ENCODE measurements at regions not wholly inside any gene's neighbourhood (a gene's known extent, or its start where the extent isn't known, plus 50 kb on each side); places are given as distances from the start of the nearest gene placed in this dataset.

- no peak for ATAC-seq (ENCODE audit: insufficient number of reproducible peaks, low FRiP score, low read depth)
- no peaks in the 10 kb centered on the region for H3K27me3 ChIP-seq (replicated peaks; ENCODE audit: insufficient read depth)
- DNase-seq (ENCODE audit: low spot score): no peak
- no peak overlapping the region for H3K4me3 ChIP-seq
- no peak overlapping the region for H3K27ac ChIP-seq
- TF ChIP-seq CTCF (IDR thresholded peaks at IDR 0.05): no peak
- no peaks in the 10 kb centered on the region for H3K9me3 ChIP-seq
- H3K4me1 ChIP-seq (ENCODE audit: control insufficient read depth in 1 of 2, low read depth in 2 of 2): peaks cover 0 to 27% of the 10 kb centered on the region in 2 donors
- H3K36me3 ChIP-seq: no peaks in the 10 kb centered on the region
Observed at GRCh38 chr2:19494241-19494640, 135.8 kb upstream of the OSR1 start.

DNA sequence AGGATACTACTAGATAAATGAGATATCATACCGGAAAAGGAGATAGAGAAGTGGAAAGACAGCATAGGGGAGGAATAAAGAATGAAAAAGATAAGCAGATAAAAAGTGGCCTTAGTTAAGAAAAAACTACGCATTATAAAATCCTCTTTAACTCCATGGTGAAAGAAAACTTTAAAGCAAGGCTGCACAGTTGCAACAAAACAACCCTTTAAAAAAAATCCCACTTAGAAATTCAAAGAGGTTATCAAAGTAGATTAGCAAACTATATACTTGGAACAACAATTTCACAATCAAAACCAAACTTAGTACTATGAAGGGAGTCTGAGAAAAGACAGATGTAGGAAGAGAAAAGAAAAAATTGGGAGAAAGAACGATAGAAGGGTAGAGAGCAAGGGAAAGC, 133.4 kb upstream of the OSR1 start:
- Histone ChIP-seq H3K36me3 (no peaks in the 10 kb centered on the region), H3K4me3 (no peak overlapping the region), H3K27ac (no peak overlapping the region), H3K9me3 (no peaks in the 10 kb centered on the region), H3K27me3 (replicated peaks; ENCODE audit: insufficient read depth) (no peaks in the 10 kb centered on the region), H3K4me1 (ENCODE audit: control insufficient read depth in 1 of 2, low read depth in 2 of 2) (peaks cover 0 to 27% of the 10 kb centered on the region in 2 donors)
- DNase-seq (ENCODE audit: low spot score): no peak
- no peak for TF ChIP-seq CTCF (IDR thresholded peaks at IDR 0.05)
- ATAC-seq (ENCODE audit: insufficient number of reproducible peaks, low FRiP score, low read depth): no peak

GRCh38 chr2:19490846-19491435, 132.5 kb upstream of the OSR1 start:
- ATAC-seq (ENCODE audit: insufficient number of reproducible peaks, low FRiP score, low read depth): no peak
- H3K4me1 ChIP-seq (ENCODE audit: control insufficient read depth in 1 of 2, low read depth in 2 of 2): peaks cover 0 to 27% of the 10 kb centered on the region in 2 donors
- H3K27me3 ChIP-seq (replicated peaks; ENCODE audit: insufficient read depth): no peaks in the 10 kb centered on the region
- H3K4me3 ChIP-seq: no peak overlapping the region
- no peaks in the 10 kb centered on the region for H3K9me3 ChIP-seq
- no peak for TF ChIP-seq CTCF (IDR thresholded peaks at IDR 0.05)
- no peak overlapping the region for H3K27ac ChIP-seq
- DNase-seq (ENCODE audit: low spot score): no peak
- H3K36me3 ChIP-seq: no peaks in the 10 kb centered on the region

DNA sequence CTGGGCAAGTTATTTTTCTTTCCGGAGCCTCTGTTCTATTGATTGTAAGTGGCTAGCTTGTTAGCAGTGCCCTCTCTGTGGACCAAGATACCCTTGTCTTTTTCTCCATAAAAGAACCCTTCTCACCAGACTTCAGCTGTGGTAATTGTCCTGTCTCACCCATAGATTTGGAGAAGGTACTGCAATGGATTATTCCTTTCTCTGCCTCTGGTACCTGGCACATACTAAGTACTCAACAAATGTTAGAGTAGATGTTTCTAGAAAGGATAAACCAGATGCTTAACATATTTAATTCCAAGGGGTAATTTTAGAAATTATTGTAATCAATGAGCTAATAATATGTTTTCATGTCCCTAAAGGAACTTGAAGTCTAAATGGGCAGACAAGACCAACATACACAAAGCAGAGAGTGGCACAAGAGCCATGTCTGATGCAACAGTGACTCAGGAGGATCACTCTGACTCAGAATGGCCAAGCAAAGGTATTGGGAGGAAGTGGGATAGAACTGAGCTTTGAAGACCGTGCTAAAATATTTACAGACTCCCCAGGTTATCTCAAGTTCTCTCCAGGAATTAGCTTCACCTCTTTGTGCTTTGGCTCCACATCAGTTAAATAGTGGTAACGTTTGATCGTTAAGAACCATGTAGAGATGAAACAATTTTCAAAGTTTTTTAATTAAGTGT, 129.7 kb upstream of the OSR1 start:
- H3K27me3 ChIP-seq (replicated peaks; ENCODE audit: insufficient read depth): no peaks in the 10 kb centered on the region
- ATAC-seq (ENCODE audit: insufficient number of reproducible peaks, low FRiP score, low read depth): no peak
- peaks cover 0 to 27% of the 10 kb centered on the region in 2 donors for H3K4me1 ChIP-seq (ENCODE audit: control insufficient read depth in 1 of 2, low read depth in 2 of 2)
- H3K4me3 ChIP-seq: no peak overlapping the region
- H3K9me3 ChIP-seq: no peaks in the 10 kb centered on the region
- no peaks in the 10 kb centered on the region for H3K36me3 ChIP-seq
- H3K27ac ChIP-seq: no peak overlapping the region
- no peak for TF ChIP-seq CTCF (IDR thresholded peaks at IDR 0.05)
- no peak for DNase-seq (ENCODE audit: low spot score)

DNA sequence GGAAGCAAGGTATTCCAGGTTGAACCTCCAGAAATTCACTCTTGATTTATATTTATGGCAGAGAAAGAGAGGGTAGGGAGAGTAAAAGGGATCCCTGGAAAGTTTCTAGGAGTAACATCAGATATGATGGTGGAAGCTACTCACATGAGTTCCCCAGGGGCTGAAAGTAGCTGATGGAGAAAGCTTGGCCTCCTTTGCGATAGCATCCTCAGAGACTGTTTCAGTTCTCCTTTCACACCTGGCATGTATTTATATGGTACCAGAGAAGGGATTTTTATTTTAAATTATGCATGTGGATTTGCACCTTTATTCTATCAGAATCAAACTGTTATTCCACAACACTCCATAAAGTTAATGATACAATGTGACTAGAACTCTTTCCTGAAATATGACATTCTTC, 126.3 kb upstream of the OSR1 start:
- no peak for DNase-seq (ENCODE audit: low spot score)
- no peak for ATAC-seq (ENCODE audit: insufficient number of reproducible peaks, low FRiP score, low read depth)
- TF ChIP-seq CTCF (IDR thresholded peaks at IDR 0.05): no peak

More for the DNA sequence above, 126.3 kb upstream of the OSR1 start:
- peaks cover 0 to 5% of the 10 kb centered on the region in 2 donors for H3K4me1 ChIP-seq (ENCODE audit: control insufficient read depth in 1 of 2, low read depth in 2 of 2)
- H3K9me3 ChIP-seq: no peaks in the 10 kb centered on the region
- no peaks in the 10 kb centered on the region for H3K36me3 ChIP-seq
- no peak overlapping the region for H3K4me3 ChIP-seq
- no peaks in the 10 kb centered on the region for H3K27me3 ChIP-seq (replicated peaks; ENCODE audit: insufficient read depth)
- H3K27ac ChIP-seq: no peak overlapping the region

Data from thoracic aorta (tissue), 2 donors.